ENCODE measurements at regions not wholly inside any gene's neighbourhood (a gene's known extent, or its start where the extent isn't known, plus 50 kb on each side); places are given as distances from the start of the nearest gene placed in this dataset.

DNA sequence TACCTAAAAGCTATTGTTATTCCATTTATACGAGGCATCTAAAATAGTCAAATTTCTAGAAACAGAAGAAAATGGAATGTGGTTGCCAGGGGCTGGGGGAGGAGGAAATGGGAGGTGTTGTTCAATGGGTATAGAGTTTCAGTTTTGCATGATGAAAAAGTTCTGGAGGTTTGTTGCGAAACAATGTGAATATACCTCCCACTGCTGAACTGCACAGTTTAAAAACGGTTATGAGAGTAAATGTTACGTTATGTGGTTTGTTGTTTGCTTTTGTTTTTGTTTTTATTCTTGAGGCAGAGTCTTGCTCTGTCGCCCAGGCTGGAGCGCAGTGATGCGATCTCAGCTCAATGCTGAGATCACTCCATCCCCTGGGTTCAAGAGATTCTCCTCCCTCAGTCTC, 64.9 kb upstream of the NRBF2 start:
- TF ChIP-seq, protein P1, sequence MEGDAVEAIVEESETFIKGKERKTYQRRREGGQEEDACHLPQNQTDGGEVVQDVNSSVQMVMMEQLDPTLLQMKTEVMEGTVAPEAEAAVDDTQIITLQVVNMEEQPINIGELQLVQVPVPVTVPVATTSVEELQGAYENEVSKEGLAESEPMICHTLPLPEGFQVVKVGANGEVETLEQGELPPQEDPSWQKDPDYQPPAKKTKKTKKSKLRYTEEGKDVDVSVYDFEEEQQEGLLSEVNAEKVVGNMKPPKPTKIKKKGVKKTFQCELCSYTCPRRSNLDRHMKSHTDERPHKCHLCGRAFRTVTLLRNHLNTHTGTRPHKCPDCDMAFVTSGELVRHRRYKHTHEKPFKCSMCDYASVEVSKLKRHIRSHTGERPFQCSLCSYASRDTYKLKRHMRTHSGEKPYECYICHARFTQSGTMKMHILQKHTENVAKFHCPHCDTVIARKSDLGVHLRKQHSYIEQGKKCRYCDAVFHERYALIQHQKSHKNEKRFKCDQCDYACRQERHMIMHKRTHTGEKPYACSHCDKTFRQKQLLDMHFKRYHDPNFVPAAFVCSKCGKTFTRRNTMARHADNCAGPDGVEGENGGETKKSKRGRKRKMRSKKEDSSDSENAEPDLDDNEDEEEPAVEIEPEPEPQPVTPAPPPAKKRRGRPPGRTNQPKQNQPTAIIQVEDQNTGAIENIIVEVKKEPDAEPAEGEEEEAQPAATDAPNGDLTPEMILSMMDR (IDR thresholded peaks at IDR 0.05; ENCODE audit: low read length), result no peak
- no peak for TF ChIP-seq EZH2 (optimal IDR thresholded peaks at IDR 0.05; ENCODE audit: low read depth, low read length)
- no peak for TF ChIP-seq EZH2phosphoT487 (IDR thresholded peaks at IDR 0.05; ENCODE audit: low read length)
